H9 (cell line): ENCODE measurements at regions not wholly inside any gene's neighbourhood (a gene's known extent, or its start where the extent isn't known, plus 50 kb on each side); places are given as distances from the start of the nearest gene placed in this dataset.

Experiments used
- DNase-seq: peaks from one replicate; pipeline ENCODE4 v3.0.0-alpha.2; 2017
- H2AFZ ChIP-seq: one replicate; pipeline ENCODE4 v1.6.1; 2013; ENCODE audit warnings: mild to moderate bottlenecking, low read length, control low read depth, moderate library complexity
- H2AK5ac ChIP-seq: 2 replicates; pipeline ENCODE4 v1.6.1; 2013; ENCODE audit warnings: low read length, control low read depth, mixed read lengths; ENCODE audit not compliant: insufficient read length
- H2BK120ac ChIP-seq: one replicate; pipeline ENCODE4 v1.6.1; 2013; ENCODE audit warnings: low read depth, mild to moderate bottlenecking, low read length, control low read depth, inconsistent platforms; ENCODE audit not compliant: poor library complexity, severe bottlenecking
- H2BK12ac ChIP-seq: 2 replicates; pipeline ENCODE4 v1.6.1; 2013; ENCODE audit warnings: low read length, control low read depth, mixed read lengths, low read depth; ENCODE audit not compliant: insufficient read length
- H2BK15ac ChIP-seq: 2 replicates; pipeline ENCODE4 v1.6.1; 2013; ENCODE audit warnings: low read depth, low read length, control low read depth
- H2BK20ac ChIP-seq: one replicate; pipeline ENCODE4 v1.6.1; 2013; ENCODE audit warnings: low read depth, mild to moderate bottlenecking, low read length, control low read depth, inconsistent platforms; ENCODE audit not compliant: poor library complexity, severe bottlenecking
- H2BK5ac ChIP-seq: 2 replicates; pipeline ENCODE4 v1.6.1; 2013; ENCODE audit warnings: low read length, control low read depth, mixed read lengths; ENCODE audit not compliant: insufficient read length
- H3K14ac ChIP-seq: 2 replicates; pipeline ENCODE4 v1.6.1; 2013; ENCODE audit warnings: low read length, control low read depth; ENCODE audit not compliant: insufficient read depth
- H3K18ac ChIP-seq: 2 replicates; pipeline ENCODE4 v1.6.1; 2013; ENCODE audit warnings: low read depth, mild to moderate bottlenecking, mixed read lengths, low read length, control low read depth; ENCODE audit not compliant: insufficient read length
- H3K23ac ChIP-seq: 2 replicates; pipeline ENCODE4 v1.6.1; 2013; ENCODE audit warnings: low read length, control low read depth, mixed read lengths, low read depth; ENCODE audit not compliant: insufficient read length
- H3K23me2 ChIP-seq: 2 replicates; pipeline ENCODE4 v1.6.1; 2013; ENCODE audit warnings: low read depth, mild to moderate bottlenecking, mixed read lengths, low read length, control low read depth; ENCODE audit not compliant: insufficient read length, poor library complexity, severe bottlenecking
- H3K27ac ChIP-seq: 2 replicates; pipeline ENCODE4 v1.5.1; 2013; ENCODE audit warnings: low read length, control low read depth, mixed read lengths, low read depth; ENCODE audit not compliant: insufficient read length
- H3K27me3 ChIP-seq: 2 replicates; pipeline ENCODE4 v1.6.1; 2013; ENCODE audit warnings: low read length, control low read depth, inconsistent platforms; ENCODE audit not compliant: insufficient read depth
- H3K4ac ChIP-seq: 2 replicates; pipeline ENCODE4 v1.6.1; 2013; ENCODE audit warnings: low read depth, mild to moderate bottlenecking, control low read depth, inconsistent platforms, low read length, moderate library complexity
- H3K4me1 ChIP-seq: 2 replicates; pipeline ENCODE4 v1.6.1; 2013; ENCODE audit warnings: low read length, control low read depth, inconsistent platforms; ENCODE audit not compliant: insufficient read depth
- H3K4me2 ChIP-seq: 2 replicates; pipeline ENCODE4 v1.6.1; 2013; ENCODE audit warnings: low read length, control low read depth, mixed read lengths; ENCODE audit not compliant: insufficient read length, insufficient read depth
- H3K56ac ChIP-seq: 2 replicates; pipeline ENCODE4 v1.6.1; 2013; ENCODE audit warnings: low read depth, mild to moderate bottlenecking, mixed read lengths, low read length, control low read depth; ENCODE audit not compliant: insufficient read length
- H3K79me1 ChIP-seq: 2 replicates; pipeline ENCODE4 v1.6.1; 2013; ENCODE audit warnings: low read depth, mild to moderate bottlenecking, moderate library complexity, low read length, control low read depth, inconsistent platforms; ENCODE audit not compliant: insufficient read depth, poor library complexity, severe bottlenecking
- H3K79me2 ChIP-seq: 2 replicates; pipeline ENCODE4 v1.6.1; 2013; ENCODE audit warnings: low read length, control low read depth, inconsistent platforms; ENCODE audit not compliant: insufficient read depth
- H3K9ac ChIP-seq: 2 replicates; pipeline ENCODE4 v1.6.1; 2013; ENCODE audit warnings: low read length, control low read depth, mixed read lengths; ENCODE audit not compliant: insufficient read length; ENCODE audit errors: extremely low read depth
- H3K9me3 ChIP-seq: one replicate; pipeline ENCODE4 v1.6.1; 2013; ENCODE audit warnings: low read depth, low read length, inconsistent platforms; ENCODE audit not compliant: control insufficient read depth
- H3T11ph ChIP-seq: one replicate; pipeline ENCODE4 v1.6.1; 2013; ENCODE audit warnings: mild to moderate bottlenecking, low read length, control low read depth, inconsistent platforms
- H4K20me1 ChIP-seq: one replicate; pipeline ENCODE4 v1.6.1; 2013; ENCODE audit not compliant: control insufficient read depth, insufficient read length, insufficient read depth
- H4K5ac ChIP-seq: 2 replicates; pipeline ENCODE4 v1.6.1; 2013; ENCODE audit warnings: low read depth, mild to moderate bottlenecking, mixed read lengths, low read length, control low read depth; ENCODE audit not compliant: insufficient read length
- H4K8ac ChIP-seq: replicated peaks from 2 replicates; pipeline ENCODE4 v1.6.1; 2013; ENCODE audit warnings: low read length, control low read depth, mixed read lengths, low read depth; ENCODE audit not compliant: insufficient read length
- H4K91ac ChIP-seq: 2 replicates; pipeline ENCODE4 v1.6.1; 2013; ENCODE audit warnings: low read depth, mild to moderate bottlenecking, moderate library complexity, mixed read lengths, low read length, control low read depth; ENCODE audit not compliant: insufficient read length
- H3K27ac Mint-ChIP-seq, 3 experiments: 2 replicates in 2 of 3; 3 replicates in 1 of 3; pipeline ENCODE4 v1.8.0; 2020 to 2021; ENCODE audit warnings: mixed read lengths in 3 of 3, mild to moderate bottlenecking in 1 of 3, moderate library complexity in 1 of 3
- H3K27me3 Mint-ChIP-seq: 2 replicates; pipeline ENCODE4 v1.8.0; 2021; ENCODE audit warnings: low read depth, mild to moderate bottlenecking, moderate library complexity, mixed read lengths
- H3K36me3 Mint-ChIP-seq, 3 experiments: 2 replicates in 2 of 3; 3 replicates in 1 of 3; pipeline ENCODE4 v1.8.0; 2020 to 2021; ENCODE audit warnings: low read depth in 3 of 3, mixed read lengths in 3 of 3; ENCODE audit not compliant: insufficient read depth in 1 of 3
- H3K4me1 Mint-ChIP-seq, 2 experiments: 2 replicates each; pipeline ENCODE4 v1.8.0; 2020; ENCODE audit warnings: mixed read lengths in 2 of 2
- H3K4me3 Mint-ChIP-seq, 2 experiments: 2 replicates in 1 of 2; 3 replicates in 1 of 2; pipeline ENCODE4 v1.8.0; 2020 to 2021; ENCODE audit warnings: mild to moderate bottlenecking in 2 of 2, mixed read lengths in 2 of 2, moderate library complexity in 1 of 2
- H3K9me3 Mint-ChIP-seq, 2 experiments: 2 replicates in 1 of 2; 3 replicates in 1 of 2; pipeline ENCODE4 v1.8.0; 2020; ENCODE audit warnings: mild to moderate bottlenecking in 2 of 2, mixed read lengths in 2 of 2, moderate library complexity in 1 of 2
- CTCF ChIP-seq: fragments of 200-600 bp; sonication (generic); conservative IDR thresholded peaks from 3 replicates; pipeline ENCODE4 v1.8.0; 2021; ENCODE audit warnings: antibody characterized with exemption, mild to moderate bottlenecking
- WGBS: extraction: QIAGEN DNeasy Blood & Tissue Kit; methylation state at CpG from one replicate; pipeline ENCODE4 v1.1.7; 2013; ENCODE audit warnings: missing lambda C conversion rate, low lambda C conversion rate, mixed read lengths; ENCODE audit not compliant: insufficient read length; ENCODE audit errors: extremely low coverage; 5-methylcytosine and 5-hydroxymethylcytosine counted together

GRCh38 chr9:7545371-7546165, 254.0 kb downstream of the DMAC1 start:
- WGBS, result no CpG with 5 or more reads among the region's 5 CpGs

More at GRCh38 chr9:7545371-7546165, 254.0 kb downstream of the DMAC1 start:
- Histone ChIP-seq H3K23ac (no peak overlapping the region), H3K18ac (no peak overlapping the region), H3K4me2 (no peak overlapping the region), H4K5ac (no peak overlapping the region), H3T11ph (no peak overlapping the region), H2BK5ac (no peak overlapping the region), H3K27me3 (no peaks in the 10 kb centered on the region), H4K20me1 (no peaks in the 10 kb centered on the region), H3K4ac (no peak overlapping the region), H3K4me1 (peaks cover 11% of the 10 kb centered on the region; the same call in 1 of the 2 replicates), H2BK12ac (no peak overlapping the region), H2AFZ (no peak overlapping the region), H2BK15ac (no peak overlapping the region), H3K9me3 (no peaks in the 10 kb centered on the region), H3K9ac (no peak overlapping the region), H3K14ac (no peak overlapping the region), H3K23me2 (peaks cover 3% of the 10 kb centered on the region), H3K27ac (no peak overlapping the region), H2AK5ac (no peak overlapping the region), H2BK120ac (no peak overlapping the region), H3K56ac (no peak overlapping the region), H3K79me2 (no peaks in the 10 kb centered on the region), H3K79me1 (no peaks in the 10 kb centered on the region), H4K91ac (no peak overlapping the region), H2BK20ac (no peak overlapping the region), H4K8ac (no peak overlapping the region)
- no peaks in the 10 kb centered on the region; a peak in 1 of 7 replicates for H3K36me3 Mint-ChIP-seq
- DNase-seq, result no peak
- 0 out of 2 replicates have a peak, but pooled peaks cover 2% of the 10 kb centered on the region for H3K27me3 Mint-ChIP-seq
- TF ChIP-seq CTCF, result no peak
- no peaks in the 10 kb centered on the region; a peak in 1 of 5 replicates for H3K9me3 Mint-ChIP-seq
- H3K4me3 Mint-ChIP-seq, result no peak overlapping the region
- H3K27ac Mint-ChIP-seq, result no peak overlapping the region
- peaks cover 41 to 45% of the 10 kb centered on the region in 2 experiments for H3K4me1 Mint-ChIP-seq
